ENCODE measurements at regions not wholly inside any gene's neighbourhood (a gene's known extent, or its start where the extent isn't known, plus 50 kb on each side); places are given as distances from the start of the nearest gene placed in this dataset.

DNA sequence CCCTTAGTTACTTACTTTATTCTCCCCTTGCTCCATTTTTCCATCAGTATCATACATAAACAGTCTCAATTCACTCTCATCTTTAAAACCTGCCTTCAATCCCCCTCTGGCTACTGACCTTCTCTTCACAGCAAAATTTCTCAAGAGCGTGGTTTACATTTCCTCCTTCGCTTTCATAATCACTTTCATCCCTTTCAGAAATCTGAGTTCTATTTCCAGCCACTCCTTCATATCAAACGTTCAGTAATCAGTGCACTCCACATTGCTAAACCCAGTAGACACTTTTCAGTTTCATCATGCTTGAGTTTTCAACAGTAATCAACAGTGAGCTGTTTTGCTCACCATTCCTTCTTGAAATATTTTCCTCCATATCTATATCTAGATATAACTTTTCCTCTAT is 176.7 kb upstream of the HSF2 start:
- Histone ChIP-seq H3K27me3 (no peaks in the 10 kb centered on the region), H3K27ac (no peak overlapping the region), H3K4me3 (no peak overlapping the region), H3K9me3 (no peaks in the 10 kb centered on the region), H3K4me1 (no peaks in the 10 kb centered on the region), H3K36me3 (no peaks in the 10 kb centered on the region)
- DNase-seq (ENCODE audit: extremely low spot score in 2 of 2): no peak
- TF ChIP-seq POLR2A (IDR thresholded peaks at IDR 0.05) (no peak), POLR2AphosphoS5 (IDR thresholded peaks at IDR 0.05; ENCODE audit: insufficient read depth in 1 of 2, low read depth in 1 of 2) (no peak)
- TF ChIP-seq, protein P1, sequence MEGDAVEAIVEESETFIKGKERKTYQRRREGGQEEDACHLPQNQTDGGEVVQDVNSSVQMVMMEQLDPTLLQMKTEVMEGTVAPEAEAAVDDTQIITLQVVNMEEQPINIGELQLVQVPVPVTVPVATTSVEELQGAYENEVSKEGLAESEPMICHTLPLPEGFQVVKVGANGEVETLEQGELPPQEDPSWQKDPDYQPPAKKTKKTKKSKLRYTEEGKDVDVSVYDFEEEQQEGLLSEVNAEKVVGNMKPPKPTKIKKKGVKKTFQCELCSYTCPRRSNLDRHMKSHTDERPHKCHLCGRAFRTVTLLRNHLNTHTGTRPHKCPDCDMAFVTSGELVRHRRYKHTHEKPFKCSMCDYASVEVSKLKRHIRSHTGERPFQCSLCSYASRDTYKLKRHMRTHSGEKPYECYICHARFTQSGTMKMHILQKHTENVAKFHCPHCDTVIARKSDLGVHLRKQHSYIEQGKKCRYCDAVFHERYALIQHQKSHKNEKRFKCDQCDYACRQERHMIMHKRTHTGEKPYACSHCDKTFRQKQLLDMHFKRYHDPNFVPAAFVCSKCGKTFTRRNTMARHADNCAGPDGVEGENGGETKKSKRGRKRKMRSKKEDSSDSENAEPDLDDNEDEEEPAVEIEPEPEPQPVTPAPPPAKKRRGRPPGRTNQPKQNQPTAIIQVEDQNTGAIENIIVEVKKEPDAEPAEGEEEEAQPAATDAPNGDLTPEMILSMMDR (IDR thresholded peaks at IDR 0.05): no peak
- intact Hi-C loops (cut with DNase I): no loop called here

DNA sequence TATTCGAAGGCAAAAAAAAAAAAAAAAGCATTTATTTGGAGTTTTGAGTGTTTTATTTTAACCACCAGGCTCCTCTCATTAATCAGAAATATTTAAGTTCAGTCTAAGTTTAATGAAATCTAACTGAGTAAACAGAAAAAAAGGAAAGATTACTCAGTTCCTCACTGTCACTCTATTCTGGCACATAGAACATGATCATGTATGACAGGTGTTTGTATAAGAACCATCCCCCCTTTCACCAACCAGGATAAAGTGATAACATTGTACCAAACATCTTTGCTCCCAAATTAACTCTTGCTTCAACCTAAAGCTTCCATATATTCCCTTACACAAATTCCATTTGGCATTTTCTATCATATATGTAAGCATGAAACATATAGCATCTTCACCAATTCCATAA is 176.2 kb upstream of the HSF2 start:
- Histone ChIP-seq H3K9me3 (no peaks in the 10 kb centered on the region), H3K4me3 (no peak overlapping the region), H3K36me3 (no peaks in the 10 kb centered on the region), H3K27ac (no peak overlapping the region), H3K27me3 (no peaks in the 10 kb centered on the region), H3K4me1 (no peaks in the 10 kb centered on the region)
- TF ChIP-seq POLR2A (IDR thresholded peaks at IDR 0.05) (no peak), POLR2AphosphoS5 (IDR thresholded peaks at IDR 0.05; ENCODE audit: insufficient read depth in 1 of 2, low read depth in 1 of 2) (no peak)
- TF ChIP-seq, protein P1 (IDR thresholded peaks at IDR 0.05): no peak
- no peak for DNase-seq (ENCODE audit: extremely low spot score in 2 of 2)
- intact Hi-C loops (cut with DNase I): no loop called here

DNA sequence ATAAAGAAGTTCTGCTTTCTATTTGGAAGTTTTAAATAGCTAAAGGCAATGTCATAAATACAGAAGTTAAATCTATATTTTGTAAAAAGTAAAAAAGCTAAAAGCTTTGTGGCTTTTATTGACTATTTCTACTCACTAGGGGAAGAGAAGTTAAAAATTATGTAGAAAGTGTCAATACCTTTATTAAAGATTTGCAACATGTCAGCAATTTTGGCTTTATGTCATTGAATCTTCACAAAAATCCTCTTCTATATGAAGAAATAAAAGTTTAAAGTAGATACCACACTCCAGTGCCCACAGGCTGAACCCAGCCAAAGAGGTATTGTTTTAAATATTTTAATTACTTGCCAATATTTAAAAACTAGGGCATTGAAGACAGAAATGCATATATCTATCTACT is 160.6 kb upstream of the HSF2 start:
- Histone ChIP-seq H3K27me3 (no peaks in the 10 kb centered on the region), H3K4me1 (no peaks in the 10 kb centered on the region), H3K9me3 (peaks cover under 1% of the 10 kb centered on the region), H3K27ac (no peak overlapping the region), H3K4me3 (no peak overlapping the region), H3K36me3 (no peaks in the 10 kb centered on the region)
- TF ChIP-seq POLR2A (IDR thresholded peaks at IDR 0.05) (no peak), POLR2AphosphoS5 (IDR thresholded peaks at IDR 0.05; ENCODE audit: insufficient read depth in 1 of 2, low read depth in 1 of 2) (no peak)
- TF ChIP-seq, protein P1 (IDR thresholded peaks at IDR 0.05): no peak
- DNase-seq (ENCODE audit: extremely low spot score in 2 of 2): no peak
- intact Hi-C loops (cut with DNase I): no loop called here

DNA sequence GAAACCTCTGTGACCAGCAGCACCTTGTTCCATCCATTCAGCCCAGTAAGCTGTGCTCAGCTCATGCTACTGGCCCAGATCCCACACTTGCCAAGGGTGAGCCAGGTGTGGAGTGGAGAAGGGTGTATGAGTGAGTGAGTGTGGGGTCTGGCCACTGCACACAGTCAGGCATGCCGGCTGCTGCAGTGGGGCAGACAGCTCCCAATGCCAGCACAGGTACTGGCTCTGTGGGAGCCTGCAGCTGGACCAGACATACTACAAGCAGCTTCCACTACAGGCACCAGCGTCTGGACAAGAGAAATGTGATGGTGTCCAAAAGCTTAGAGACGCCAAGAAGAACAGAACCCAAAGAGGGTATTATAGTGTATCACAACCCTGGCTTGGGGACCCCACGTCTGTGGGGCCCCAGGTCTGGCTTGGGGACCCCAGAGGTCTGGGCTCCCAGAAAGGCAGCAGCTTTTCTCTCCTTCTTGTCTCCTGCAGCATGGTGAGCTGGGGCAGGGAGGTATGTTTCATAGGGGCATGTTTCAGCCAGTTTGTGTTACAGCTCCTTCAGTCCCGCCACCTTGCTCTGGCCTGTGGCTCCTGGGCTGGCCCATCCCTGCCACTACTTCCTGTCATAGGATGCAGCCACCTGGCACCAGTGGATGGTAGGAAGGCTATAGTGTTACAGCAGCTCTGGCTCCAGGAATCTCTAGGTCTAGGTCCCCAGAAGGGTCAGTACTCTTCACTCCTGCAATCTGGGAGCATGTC is 152.4 kb upstream of the HSF2 start:
- no peak overlapping the region for H3K27ac ChIP-seq
- H3K36me3 ChIP-seq: no peaks in the 10 kb centered on the region
- H3K4me1 ChIP-seq: no peaks in the 10 kb centered on the region
- H3K4me3 ChIP-seq: no peak overlapping the region
- DNase-seq (ENCODE audit: extremely low spot score in 2 of 2): no peak
- intact Hi-C loops (cut with DNase I): no loop called here
- peaks cover 3% of the 10 kb centered on the region for H3K9me3 ChIP-seq
- no peaks in the 10 kb centered on the region for H3K27me3 ChIP-seq
- TF ChIP-seq, protein P1 (IDR thresholded peaks at IDR 0.05): no peak
- no peak for TF ChIP-seq POLR2A (IDR thresholded peaks at IDR 0.05)
- no peak for TF ChIP-seq POLR2AphosphoS5 (IDR thresholded peaks at IDR 0.05; ENCODE audit: insufficient read depth in 1 of 2, low read depth in 1 of 2)

DNA sequence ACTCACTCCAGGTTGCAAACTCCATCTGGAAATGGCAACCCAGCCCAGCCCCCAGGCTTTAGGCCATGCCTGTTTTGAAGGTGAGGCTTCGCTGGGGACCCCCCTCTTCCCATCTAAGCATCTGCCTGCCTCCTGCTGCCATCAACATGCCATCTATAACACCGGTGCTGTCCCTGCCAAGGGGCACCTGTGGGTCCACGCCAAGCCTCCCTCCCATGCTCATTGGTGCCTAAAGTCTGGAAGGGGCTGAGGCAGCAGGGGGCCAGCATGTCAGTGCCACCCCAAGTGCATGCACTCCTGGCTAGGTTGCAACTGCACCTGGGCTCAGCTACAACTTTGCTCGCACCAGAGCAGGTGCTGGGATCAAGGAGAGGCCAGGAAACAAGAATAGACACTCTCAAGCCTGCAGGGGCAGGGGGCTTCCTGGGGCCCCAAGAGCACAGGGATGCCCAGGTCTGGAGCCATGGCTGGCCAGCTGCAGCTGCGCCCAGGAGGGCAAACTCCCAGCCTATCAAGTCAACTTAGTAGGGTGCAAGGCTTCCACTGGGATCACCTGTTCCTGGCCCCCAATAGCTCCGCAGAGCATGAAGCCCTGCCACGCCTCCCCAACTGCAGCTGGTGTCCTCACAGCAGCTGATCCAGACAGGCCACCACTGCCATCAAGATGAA is 151.3 kb upstream of the HSF2 start:
- Histone ChIP-seq H3K4me3 (no peak overlapping the region), H3K27ac (no peak overlapping the region), H3K4me1 (no peaks in the 10 kb centered on the region), H3K27me3 (no peaks in the 10 kb centered on the region), H3K36me3 (no peaks in the 10 kb centered on the region), H3K9me3 (peaks cover 3% of the 10 kb centered on the region)
- TF ChIP-seq, protein P1 (IDR thresholded peaks at IDR 0.05): no peak
- TF ChIP-seq POLR2A (IDR thresholded peaks at IDR 0.05) (no peak), POLR2AphosphoS5 (IDR thresholded peaks at IDR 0.05; ENCODE audit: insufficient read depth in 1 of 2, low read depth in 1 of 2) (no peak)
- intact Hi-C loops (cut with DNase I): no loop called here
- no peak for DNase-seq (ENCODE audit: extremely low spot score in 2 of 2)

Data from vagina (tissue), 2 donors.